NB4 (cell line): ENCODE measurements at regions not wholly inside any gene's neighbourhood (a gene's known extent, or its start where the extent isn't known, plus 50 kb on each side); places are given as distances from the start of the nearest gene placed in this dataset.

Experiments used
- POLR2A ChIP-seq: IDR thresholded peaks from 2 replicates; pipeline ENCODE4 v1.6.1; 2011; ENCODE audit warnings: mild to moderate bottlenecking; ENCODE audit not compliant: insufficient read length; ENCODE audit errors: extremely low read depth
- TF ChIP-seq, protein P1 (sequence below): IDR thresholded peaks from one replicate; pipeline ENCODE4 v1.5.1; 2012; ENCODE audit warnings: low read depth, low read length
- TF ChIP-seq, protein P2 (sequence below): IDR thresholded peaks from 2 replicates; pipeline ENCODE4 v1.6.1; 2011; ENCODE audit warnings: low read depth, low read length

- TF ChIP-seq, protein P1, sequence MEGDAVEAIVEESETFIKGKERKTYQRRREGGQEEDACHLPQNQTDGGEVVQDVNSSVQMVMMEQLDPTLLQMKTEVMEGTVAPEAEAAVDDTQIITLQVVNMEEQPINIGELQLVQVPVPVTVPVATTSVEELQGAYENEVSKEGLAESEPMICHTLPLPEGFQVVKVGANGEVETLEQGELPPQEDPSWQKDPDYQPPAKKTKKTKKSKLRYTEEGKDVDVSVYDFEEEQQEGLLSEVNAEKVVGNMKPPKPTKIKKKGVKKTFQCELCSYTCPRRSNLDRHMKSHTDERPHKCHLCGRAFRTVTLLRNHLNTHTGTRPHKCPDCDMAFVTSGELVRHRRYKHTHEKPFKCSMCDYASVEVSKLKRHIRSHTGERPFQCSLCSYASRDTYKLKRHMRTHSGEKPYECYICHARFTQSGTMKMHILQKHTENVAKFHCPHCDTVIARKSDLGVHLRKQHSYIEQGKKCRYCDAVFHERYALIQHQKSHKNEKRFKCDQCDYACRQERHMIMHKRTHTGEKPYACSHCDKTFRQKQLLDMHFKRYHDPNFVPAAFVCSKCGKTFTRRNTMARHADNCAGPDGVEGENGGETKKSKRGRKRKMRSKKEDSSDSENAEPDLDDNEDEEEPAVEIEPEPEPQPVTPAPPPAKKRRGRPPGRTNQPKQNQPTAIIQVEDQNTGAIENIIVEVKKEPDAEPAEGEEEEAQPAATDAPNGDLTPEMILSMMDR: no peak
- TF ChIP-seq POLR2A: no peak
- TF ChIP-seq, protein P2, sequence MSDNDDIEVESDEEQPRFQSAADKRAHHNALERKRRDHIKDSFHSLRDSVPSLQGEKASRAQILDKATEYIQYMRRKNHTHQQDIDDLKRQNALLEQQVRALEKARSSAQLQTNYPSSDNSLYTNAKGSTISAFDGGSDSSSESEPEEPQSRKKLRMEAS: no peak
Measured at GRCh38 chr6:122930252-122931180, 65.5 kb upstream of the CLVS2 start.
